ENCODE measurements at regions not wholly inside any gene's neighbourhood (a gene's known extent, or its start where the extent isn't known, plus 50 kb on each side); places are given as distances from the start of the nearest gene placed in this dataset.
"Not testable (repeated sequence)": the region's sequence is repeated elsewhere in the genome, so short reads cannot be mapped to it uniquely, and the experiment has no call there.

GRCh38 chr4:17003606-17004392 lies 105.4 kb upstream of the LDB2 start:
- not testable (repeated sequence) for DNase-seq; H3K4me3 Mint-ChIP-seq; H3K36me3 Mint-ChIP-seq (ENCODE audit: insufficient read depth in 2 of 2); ATAC-seq (replicated peaks in 1 of 2); H3K4me1 Mint-ChIP-seq (ENCODE audit: low read depth); H3K9me3 Mint-ChIP-seq; H3K27me3 Mint-ChIP-seq (ENCODE audit: low read depth); H3K27ac Mint-ChIP-seq

GRCh38 chr4:16995451-16995850 lies 97.0 kb upstream of the LDB2 start:
- Mint-ChIP-seq H3K4me1 (ENCODE audit: low read depth) (no peaks in the 10 kb centered on the region), H3K27ac (no peak overlapping the region), H3K9me3 (no peaks in the 10 kb centered on the region), H3K27me3 (ENCODE audit: low read depth) (no peaks in the 10 kb centered on the region), H3K36me3 (ENCODE audit: insufficient read depth in 2 of 2) (no peaks in the 10 kb centered on the region), H3K4me3 (no peak overlapping the region)
- ATAC-seq (replicated peaks in 1 of 2) (no peak), DNase-seq (no peak)

- Mint-ChIP-seq H3K4me3 (no peak overlapping the region), H3K27ac (no peak overlapping the region), H3K9me3 (no peaks in the 10 kb centered on the region), H3K36me3 (ENCODE audit: insufficient read depth in 2 of 2) (no peaks in the 10 kb centered on the region), H3K4me1 (ENCODE audit: low read depth) (no peaks in the 10 kb centered on the region), H3K27me3 (ENCODE audit: low read depth) (no peaks in the 10 kb centered on the region)
- ATAC-seq (replicated peaks in 1 of 2) (no peak), DNase-seq (no peak)
Observed at GRCh38 chr4:16993956-16994840, 95.8 kb upstream of the LDB2 start.

- DNase-seq (no peak), ATAC-seq (replicated peaks in 1 of 2) (no peak)
- H3K9me3 Mint-ChIP-seq = no peaks in the 10 kb centered on the region
- no peak overlapping the region for H3K4me3 Mint-ChIP-seq
- H3K4me1 Mint-ChIP-seq (ENCODE audit: low read depth) = no peaks in the 10 kb centered on the region
- no peaks in the 10 kb centered on the region for H3K36me3 Mint-ChIP-seq (ENCODE audit: insufficient read depth in 2 of 2)
- H3K27me3 Mint-ChIP-seq (ENCODE audit: low read depth) = no peaks in the 10 kb centered on the region
- H3K27ac Mint-ChIP-seq = no peak overlapping the region
Observed at GRCh38 chr4:16992566-16993225, 94.3 kb upstream of the LDB2 start.

GRCh38 chr4:16991450-16991849 lies 93.0 kb upstream of the LDB2 start:
- Mint-ChIP-seq H3K4me3 (no peak overlapping the region), H3K4me1 (ENCODE audit: low read depth) (no peaks in the 10 kb centered on the region), H3K9me3 (no peaks in the 10 kb centered on the region), H3K27me3 (ENCODE audit: low read depth) (no peaks in the 10 kb centered on the region), H3K36me3 (ENCODE audit: insufficient read depth in 2 of 2) (no peaks in the 10 kb centered on the region), H3K27ac (no peak overlapping the region)
- ATAC-seq (replicated peaks in 1 of 2) = no peak
- DNase-seq = no peak

GRCh38 chr4:16989371-16989770 lies 90.9 kb upstream of the LDB2 start:
- no peak for ATAC-seq (replicated peaks in 1 of 2)
- Mint-ChIP-seq H3K4me3 (no peak overlapping the region), H3K27ac (no peak overlapping the region), H3K9me3 (no peaks in the 10 kb centered on the region), H3K27me3 (ENCODE audit: low read depth) (no peaks in the 10 kb centered on the region), H3K36me3 (ENCODE audit: insufficient read depth in 2 of 2) (no peaks in the 10 kb centered on the region), H3K4me1 (ENCODE audit: low read depth) (no peaks in the 10 kb centered on the region)
- DNase-seq = no peak

GRCh38 chr4:16988814-16989213 lies 90.4 kb upstream of the LDB2 start:
- H3K4me3 Mint-ChIP-seq = no peak overlapping the region
- H3K27me3 Mint-ChIP-seq (ENCODE audit: low read depth) = no peaks in the 10 kb centered on the region
- no peak overlapping the region for H3K27ac Mint-ChIP-seq
- no peak for DNase-seq
- no peak for ATAC-seq (replicated peaks in 1 of 2)
- H3K36me3 Mint-ChIP-seq (ENCODE audit: insufficient read depth in 2 of 2) = no peaks in the 10 kb centered on the region
- no peaks in the 10 kb centered on the region for H3K4me1 Mint-ChIP-seq (ENCODE audit: low read depth)
- no peaks in the 10 kb centered on the region for H3K9me3 Mint-ChIP-seq

- H3K4me3 Mint-ChIP-seq = no peak overlapping the region
- no peaks in the 10 kb centered on the region for H3K4me1 Mint-ChIP-seq (ENCODE audit: low read depth)
- H3K9me3 Mint-ChIP-seq = no peaks in the 10 kb centered on the region
- DNase-seq (no peak), ATAC-seq (replicated peaks in 1 of 2) (no peak)
- H3K27me3 Mint-ChIP-seq (ENCODE audit: low read depth) = peaks cover 6% of the 10 kb centered on the region
- no peak overlapping the region for H3K27ac Mint-ChIP-seq
- H3K36me3 Mint-ChIP-seq (ENCODE audit: insufficient read depth in 2 of 2) = no peaks in the 10 kb centered on the region
Observed at GRCh38 chr4:16977081-16977480, 78.6 kb upstream of the LDB2 start.

GRCh38 chr4:16969696-16970135 lies 71.3 kb upstream of the LDB2 start:
- Mint-ChIP-seq H3K4me1 (ENCODE audit: low read depth) (no peaks in the 10 kb centered on the region), H3K36me3 (ENCODE audit: insufficient read depth in 2 of 2) (no peaks in the 10 kb centered on the region), H3K9me3 (no peaks in the 10 kb centered on the region), H3K27me3 (ENCODE audit: low read depth) (peaks cover 7% of the 10 kb centered on the region), H3K27ac (no peak overlapping the region), H3K4me3 (no peak overlapping the region)
- DNase-seq (no peak), ATAC-seq (replicated peaks in 1 of 2) (no peak)

- Mint-ChIP-seq H3K4me1 (ENCODE audit: low read depth) (no peaks in the 10 kb centered on the region), H3K27ac (no peak overlapping the region)
- no peak for DNase-seq
Observed at GRCh38 chr4:16967722-16968121, 69.3 kb upstream of the LDB2 start.

GRCh38 chr4:16959305-16959704 lies 60.9 kb upstream of the LDB2 start:
- peaks cover 5% of the 10 kb centered on the region for H3K27me3 Mint-ChIP-seq (ENCODE audit: low read depth)
- DNase-seq (no peak), ATAC-seq (replicated peaks in 1 of 2) (no peak)
- no peak overlapping the region for H3K27ac Mint-ChIP-seq
- H3K4me1 Mint-ChIP-seq (ENCODE audit: low read depth) = no peaks in the 10 kb centered on the region
- peaks cover 0 to 6% of the 10 kb centered on the region in 2 donors for H3K9me3 Mint-ChIP-seq
- H3K36me3 Mint-ChIP-seq (ENCODE audit: insufficient read depth in 2 of 2) = no peaks in the 10 kb centered on the region
- H3K4me3 Mint-ChIP-seq = no peak overlapping the region

More at GRCh38 chr4:16967722-16968121, 69.3 kb upstream of the LDB2 start:
- H3K4me3 Mint-ChIP-seq = no peak overlapping the region
- no peaks in the 10 kb centered on the region for H3K9me3 Mint-ChIP-seq
- no peaks in the 10 kb centered on the region for H3K36me3 Mint-ChIP-seq (ENCODE audit: insufficient read depth in 2 of 2)
- H3K27me3 Mint-ChIP-seq (ENCODE audit: low read depth) = peaks cover 7% of the 10 kb centered on the region
- no peak for ATAC-seq (replicated peaks in 1 of 2)

- peaks cover 12% of the 10 kb centered on the region for H3K27me3 Mint-ChIP-seq (ENCODE audit: low read depth)
- DNase-seq (no peak), ATAC-seq (replicated peaks in 1 of 2) (no peak)
- no peak overlapping the region for H3K4me3 Mint-ChIP-seq
- no peak overlapping the region for H3K27ac Mint-ChIP-seq
- H3K4me1 Mint-ChIP-seq (ENCODE audit: low read depth) = peaks cover 7% of the 10 kb centered on the region
- H3K36me3 Mint-ChIP-seq (ENCODE audit: insufficient read depth in 2 of 2) = peaks cover 0 to 2% of the 10 kb centered on the region in 2 donors
- peaks cover 5 to 6% of the 10 kb centered on the region in 2 donors for H3K9me3 Mint-ChIP-seq
Observed at GRCh38 chr4:16952896-16953630, 54.6 kb upstream of the LDB2 start.
